ENCODE measurements at regions not wholly inside any gene's neighbourhood (a gene's known extent, or its start where the extent isn't known, plus 50 kb on each side); places are given as distances from the start of the nearest gene placed in this dataset.

GRCh38 chr12:13375583-13376345, 179.2 kb downstream of the EMP1 start:
- H3K9me2 ChIP-seq = no peaks in the 10 kb centered on the region
- H3K27me3 ChIP-seq (ENCODE audit: insufficient read depth) = 0 out of 2 replicates have a peak, but pooled peaks cover 8% of the 10 kb centered on the region
- no peak overlapping the region for H3K4me3 ChIP-seq (ENCODE audit: low read depth in 2 of 2, low read length in 1 of 2)
- H3K4me1 ChIP-seq (ENCODE audit: control insufficient read depth in 1 of 2, insufficient read depth in 2 of 2, low read depth in 1 of 2, low read length in 1 of 2) = no peaks in the 10 kb centered on the region
- H3K9me3 ChIP-seq = no peaks in the 10 kb centered on the region
- 3% methylated on average over 2 of the region's 2 CpGs for WGBS (ENCODE audit: low lambda C conversion rate)
- no peak overlapping the region for H3K4me2 ChIP-seq
- no peak for DNase-seq
- no peak overlapping the region for H2AFZ ChIP-seq (ENCODE audit: low read depth)
- no peak overlapping the region for H3K27ac ChIP-seq (ENCODE audit: low read depth in 2 of 2, low read length in 1 of 2)
- no peak overlapping the region for H3K9ac ChIP-seq
- no peaks in the 10 kb centered on the region for H4K20me1 ChIP-seq (ENCODE audit: insufficient read depth)
- TF ChIP-seq GABPA (IDR thresholded peaks at IDR 0.05; ENCODE audit: low read depth) (no peak), MXI1 (IDR thresholded peaks at IDR 0.05; ENCODE audit: low read depth, low read length) (no peak), MAX (IDR thresholded peaks at IDR 0.05; ENCODE audit: low read depth) (no peak), RAD21 (IDR thresholded peaks at IDR 0.05; ENCODE audit: low read length) (no peak), MEF2A (IDR thresholded peaks at IDR 0.05; ENCODE audit: borderline replicate concordance, low read depth) (no peak), TCF12 (IDR thresholded peaks at IDR 0.05) (no peak), USF2 (IDR thresholded peaks at IDR 0.05; ENCODE audit: borderline replicate concordance, low read depth, low read length) (no peak), PBX3 (IDR thresholded peaks at IDR 0.05) (no peak), ELF1 (IDR thresholded peaks at IDR 0.05) (no peak), IRF3 (IDR thresholded peaks at IDR 0.05; ENCODE audit: low read depth, low read length) (no peak), REST (IDR thresholded peaks at IDR 0.05; ENCODE audit: low read depth, low read length) (no peak), RXRA (IDR thresholded peaks at IDR 0.05; ENCODE audit: borderline replicate concordance, low read depth) (no peak), ZBTB33 (IDR thresholded peaks at IDR 0.05; ENCODE audit: borderline replicate concordance, low read depth) (no peak), TEAD4 (IDR thresholded peaks at IDR 0.05; ENCODE audit: borderline replicate concordance, insufficient read depth) (no peak), EZH2phosphoT487 (IDR thresholded peaks at IDR 0.05; ENCODE audit: borderline replicate concordance, low read depth) (no peak), CTCF (IDR thresholded peaks at IDR 0.05) (no peak), CHD2 (IDR thresholded peaks at IDR 0.05; ENCODE audit: low read length, partially characterized antibody) (no peak), JUND (IDR thresholded peaks at IDR 0.05) (no peak), GATA2 (CRISPR knock-in tag; IDR thresholded peaks at IDR 0.05) (no peak), NRF1 (IDR thresholded peaks at IDR 0.05; ENCODE audit: low read depth, low read length) (no peak)
- no peaks in the 10 kb centered on the region for H3F3A ChIP-seq (replicated peaks; ENCODE audit: insufficient read depth)
- CTCF ChIA-PET = interaction anchor here (1.1 to 4.9 kb wide), 2 partner anchors 13 to 159 kb away, joined by 3 to 21 read pairs; no protein-coding TSS in a partner anchor
- H3K79me2 ChIP-seq (ENCODE audit: insufficient read depth) = no peaks in the 10 kb centered on the region
- H3K36me3 ChIP-seq (replicated peaks in 1 of 2; ENCODE audit: control insufficient read depth in 1 of 2, insufficient read depth in 2 of 2, low read length in 1 of 2) = no peaks in the 10 kb centered on the region
- POLR2A ChIA-PET = no interaction called here

Measured in SK-N-SH (cell line).